ENCODE measurements at regions not wholly inside any gene's neighbourhood (a gene's known extent, or its start where the extent isn't known, plus 50 kb on each side); places are given as distances from the start of the nearest gene placed in this dataset.
"Not testable (repeated sequence)": the region's sequence is repeated elsewhere in the genome, so short reads cannot be mapped to it uniquely, and the experiment has no call there.

GRCh38 chr1:182331387-182331786, 60.2 kb downstream of the GLUL start:
- no peak for DNase-seq (ENCODE audit: low spot score)

DNA sequence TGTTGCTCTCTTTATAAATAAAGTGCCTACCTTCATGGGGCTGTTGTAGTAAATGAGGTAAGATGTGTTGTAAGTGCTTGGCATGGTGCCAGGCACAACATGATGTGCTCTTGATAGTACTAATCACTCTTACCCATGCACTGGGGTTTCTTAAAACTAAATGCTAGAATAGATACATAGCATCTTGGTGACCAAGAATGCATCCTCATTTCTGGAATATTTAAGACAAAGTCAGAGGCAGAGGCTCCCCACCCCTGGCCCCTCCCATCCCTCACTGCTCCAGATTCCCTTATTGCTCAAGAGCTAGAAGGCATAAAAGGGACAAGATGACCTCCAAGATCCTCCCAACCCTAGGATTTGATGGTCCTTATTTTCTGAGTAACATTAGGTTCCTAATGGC, 61.3 kb downstream of the GLUL start:
- DNase-seq (ENCODE audit: low spot score): no peak

GRCh38 chr1:182329471-182329870, 62.1 kb downstream of the GLUL start:
- no peak for DNase-seq (ENCODE audit: low spot score)

DNA sequence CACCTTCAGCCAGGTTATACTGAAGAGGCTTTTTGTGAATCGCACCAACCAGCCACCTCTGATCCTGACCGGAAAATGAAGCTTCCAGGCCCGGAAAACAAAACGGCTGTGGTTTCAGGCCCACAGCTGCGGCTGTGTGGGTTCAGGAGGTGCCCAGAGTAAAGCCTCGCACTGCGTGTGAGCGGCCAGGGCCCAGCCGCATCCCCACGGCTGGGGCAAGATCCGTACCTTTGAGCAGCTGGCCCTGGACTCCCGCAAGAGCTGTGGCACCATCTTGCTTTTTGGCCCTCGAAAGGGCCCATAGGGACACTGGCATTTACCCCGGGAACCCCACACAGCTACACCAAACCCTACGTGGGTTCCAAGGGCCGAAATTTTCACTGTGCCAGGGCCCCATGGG, 63.0 kb downstream of the GLUL start:
- no peak for DNase-seq (ENCODE audit: low spot score)

GRCh38 chr1:182325339-182325738, 66.3 kb downstream of the GLUL start:
- no peak for DNase-seq (ENCODE audit: low spot score)

DNA sequence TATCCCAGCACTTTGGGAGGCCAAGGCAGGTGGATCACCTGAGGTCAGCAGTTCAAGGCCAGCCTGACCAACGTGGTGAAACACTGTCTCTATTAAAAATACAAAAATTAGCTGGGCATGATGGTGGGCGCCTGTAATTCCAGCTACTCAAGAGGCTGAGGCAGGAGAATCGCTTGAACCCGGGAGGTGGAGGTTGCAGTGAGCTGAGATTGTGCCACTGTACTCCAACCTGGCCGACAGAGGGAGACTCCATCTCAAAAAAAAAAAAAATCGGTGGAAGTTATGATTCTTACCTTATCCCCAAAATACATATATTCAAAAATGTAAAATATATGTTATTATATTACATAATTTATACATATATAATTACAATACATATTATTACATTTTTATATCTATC, 70.1 kb downstream of the GLUL start:
- DNase-seq (ENCODE audit: low spot score): not testable (repeated sequence)

- DNase-seq (ENCODE audit: low spot score): no peak
These were observed 73.9 kb downstream of the GLUL start for GRCh38 chr1:182317611-182318161.

- not testable (repeated sequence) for DNase-seq (ENCODE audit: low spot score)
These were observed 75.1 kb downstream of the GLUL start for GRCh38 chr1:182316454-182316853.

- DNase-seq (ENCODE audit: low spot score): no peak
These were observed 76.4 kb downstream of the GLUL start for GRCh38 chr1:182315167-182315556.

DNA sequence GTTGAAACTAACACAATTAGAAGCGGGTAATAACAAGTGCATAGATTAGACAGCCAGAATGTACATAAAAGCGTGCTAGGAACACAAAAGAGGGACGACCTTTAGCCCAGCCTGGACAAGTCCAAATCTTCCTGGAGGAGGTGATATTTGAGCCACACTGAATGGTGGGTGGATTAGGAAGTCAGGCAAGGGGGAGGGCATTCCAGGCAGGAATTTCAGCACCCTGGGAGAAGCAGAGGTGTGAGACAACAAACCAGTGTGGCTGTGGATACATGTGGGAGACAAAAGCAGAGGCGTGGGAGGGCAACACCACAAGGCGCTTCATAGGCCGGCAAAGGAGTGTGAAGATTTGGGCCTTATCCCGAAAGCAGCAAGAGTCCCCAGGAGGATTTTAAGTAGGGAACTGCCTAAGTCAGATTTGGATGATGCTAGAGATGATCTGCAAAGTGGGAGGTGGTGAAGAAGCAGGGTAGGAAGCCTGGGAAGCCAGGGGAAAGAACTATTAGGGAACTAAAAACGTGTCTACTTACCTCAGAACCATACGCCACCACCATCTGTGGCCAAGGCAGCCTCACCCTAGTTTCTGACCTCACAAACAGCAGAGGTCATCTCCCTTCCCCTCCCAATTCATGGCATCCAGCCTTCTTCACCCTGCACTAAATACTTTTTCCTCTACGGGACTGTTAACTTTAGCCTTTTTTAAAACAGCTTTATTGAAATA, 81.8 kb downstream of the GLUL start:
- DNase-seq (ENCODE audit: low spot score): no peak

GRCh38 chr1:182308826-182309225, 82.8 kb downstream of the GLUL start:
- no peak for DNase-seq (ENCODE audit: low spot score)

GRCh38 chr1:182307486-182307885, 84.1 kb downstream of the GLUL start:
- DNase-seq (ENCODE audit: low spot score): not testable (repeated sequence)

DNA sequence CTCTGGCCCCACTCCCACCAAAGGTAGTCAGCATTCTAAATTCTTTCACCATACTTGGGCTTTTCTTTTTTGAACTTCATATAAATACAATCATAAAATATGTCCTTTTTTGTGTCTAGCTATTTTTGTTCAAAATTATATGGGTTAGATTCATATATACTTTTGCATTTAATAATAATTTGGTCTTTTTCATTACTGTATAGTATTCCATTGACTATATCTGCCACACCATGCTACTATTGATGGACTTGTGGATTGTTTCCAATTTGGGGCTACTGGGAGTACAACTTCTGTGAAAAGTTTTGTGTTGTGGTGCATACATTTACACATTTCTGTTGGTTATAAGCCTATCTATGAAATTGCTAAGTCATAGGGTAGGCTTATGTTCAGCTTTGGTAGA, 85.7 kb downstream of the GLUL start:
- no peak for DNase-seq (ENCODE audit: low spot score)

DNA sequence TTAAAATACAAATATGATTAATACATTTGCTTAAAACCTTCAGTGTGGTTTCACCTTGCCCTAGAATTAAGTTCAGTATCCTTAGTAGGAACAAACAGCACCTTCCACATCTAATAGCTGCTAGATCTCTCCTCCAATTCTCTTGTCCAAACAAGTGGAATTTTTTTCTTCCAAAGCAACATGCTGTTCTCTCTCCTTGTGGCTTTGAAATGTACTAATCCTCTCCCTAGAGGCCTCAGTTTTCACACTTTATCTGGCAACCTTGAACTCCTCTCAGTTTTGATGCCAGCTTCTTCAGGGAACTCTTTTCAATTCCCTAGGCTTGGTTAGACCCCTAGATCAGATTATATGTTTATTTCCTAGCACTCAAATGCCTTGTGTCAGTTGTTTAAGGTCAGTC, 87.0 kb downstream of the GLUL start:
- no peak for DNase-seq (ENCODE audit: low spot score)

GRCh38 chr1:182304218-182304617, 87.4 kb downstream of the GLUL start:
- no peak for DNase-seq (ENCODE audit: low spot score)

- DNase-seq (ENCODE audit: low spot score): no peak
These were observed 87.8 kb downstream of the GLUL start for GRCh38 chr1:182303778-182304177.

DNA sequence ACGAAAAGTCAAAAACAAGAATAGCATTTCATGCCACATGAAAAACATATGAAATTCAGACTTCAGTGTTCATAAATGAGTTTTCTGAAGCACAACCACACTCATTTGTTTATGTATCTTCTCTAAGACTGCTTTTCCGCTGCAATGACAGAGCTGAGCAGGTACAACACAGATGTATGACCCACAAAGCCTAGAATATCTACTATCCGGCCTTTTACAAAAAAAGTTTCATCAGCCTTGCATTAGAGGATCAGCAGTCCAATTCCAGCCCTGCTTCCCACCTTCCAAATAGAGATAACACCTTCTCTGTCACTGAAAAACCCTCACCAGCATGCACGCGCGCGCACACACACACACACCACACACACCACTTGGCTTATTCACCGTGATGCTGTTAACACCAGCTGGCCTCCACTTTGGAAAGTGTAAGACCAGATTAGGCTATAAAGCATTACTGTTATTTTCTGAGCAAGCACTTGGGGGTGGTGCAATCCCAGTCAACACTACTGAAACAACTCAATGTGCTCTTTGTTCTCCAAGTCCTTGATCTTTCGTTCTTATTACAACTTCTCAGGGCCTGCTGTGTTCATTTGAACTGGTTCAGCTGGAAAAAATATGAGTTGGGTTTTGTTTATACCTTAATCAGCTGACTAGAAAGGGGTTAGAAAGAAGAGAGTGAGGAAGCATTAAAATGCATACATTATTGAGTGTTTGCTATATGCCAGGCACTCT, 90.0 kb downstream of the GLUL start:
- peak; percentile 51 for DNase-seq (ENCODE audit: low spot score)

GRCh38 chr1:182301026-182301436, 90.6 kb downstream of the GLUL start:
- no peak for DNase-seq (ENCODE audit: low spot score)

DNA sequence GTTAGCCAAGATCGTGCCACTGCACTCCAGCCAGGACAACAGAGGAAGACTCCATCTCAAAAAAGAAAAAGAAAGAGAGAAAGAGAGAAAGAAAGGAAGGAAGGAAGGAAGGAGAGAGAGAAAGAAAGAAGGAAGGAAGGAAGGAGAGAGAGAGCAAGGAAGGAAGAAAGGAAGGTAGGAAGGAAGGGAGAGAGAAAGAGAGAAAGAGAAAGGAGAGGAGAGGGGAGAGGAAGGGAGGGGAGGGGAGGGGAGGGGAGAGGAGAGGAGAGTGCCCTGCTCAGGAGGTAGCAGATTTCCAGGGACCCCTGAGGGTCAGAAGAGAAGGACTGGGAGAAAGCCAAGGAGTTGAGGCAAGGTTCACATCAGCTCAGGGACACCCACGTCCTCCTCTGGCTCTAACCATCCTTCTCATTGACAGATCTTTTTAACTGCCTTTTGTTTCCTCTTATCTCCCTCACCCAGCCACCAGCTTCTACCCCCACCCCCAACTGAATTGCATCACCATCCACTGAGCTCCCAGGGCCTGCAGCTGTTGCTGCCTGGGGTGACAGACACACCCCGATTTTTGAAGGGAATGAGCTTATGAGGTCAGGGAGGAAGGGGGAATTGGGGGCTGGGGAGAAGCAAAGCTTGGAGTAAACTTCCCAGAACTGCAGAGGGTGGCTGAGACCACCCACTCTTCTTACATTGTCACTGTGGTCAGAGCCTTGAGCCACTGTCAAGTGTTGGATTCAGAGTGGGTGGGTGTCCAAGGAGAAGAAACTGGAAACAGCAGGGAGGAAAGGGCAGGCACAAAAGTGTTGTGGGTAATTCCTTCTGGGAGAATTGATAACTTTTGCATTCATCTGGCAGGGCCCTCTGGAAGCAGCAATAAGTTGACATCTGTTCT, 91.6 kb downstream of the GLUL start:
- DNase-seq (ENCODE audit: low spot score): peak; percentile 45

- DNase-seq (ENCODE audit: low spot score): not testable (repeated sequence)
These were observed 92.4 kb downstream of the GLUL start for GRCh38 chr1:182299054-182299727.

DNA sequence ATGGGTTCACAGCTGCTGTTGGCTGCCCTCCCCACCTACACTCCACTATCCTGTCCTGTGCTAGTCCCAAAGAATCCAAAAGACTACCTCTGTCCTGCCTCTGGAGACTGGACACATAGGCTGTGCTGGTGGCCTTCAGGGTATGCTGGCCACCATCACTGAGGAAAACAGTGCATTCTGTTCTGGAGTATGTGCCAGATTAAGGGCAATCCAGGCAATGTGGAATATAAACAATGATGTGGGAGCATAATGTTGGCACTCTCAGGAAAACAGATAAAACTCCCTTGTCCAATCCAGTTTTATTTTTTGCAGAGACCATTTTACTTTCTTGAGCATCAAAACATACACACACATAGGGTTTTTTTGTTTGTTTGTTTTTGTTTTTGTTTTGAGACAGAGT, 94.3 kb downstream of the GLUL start:
- DNase-seq (ENCODE audit: low spot score): peak; percentile 16

GRCh38 chr1:182295697-182296096, 95.9 kb downstream of the GLUL start:
- no peak for DNase-seq (ENCODE audit: low spot score)
